HCT116 (cell line): ENCODE measurements at regions not wholly inside any gene's neighbourhood (a gene's known extent, or its start where the extent isn't known, plus 50 kb on each side); places are given as distances from the start of the nearest gene placed in this dataset.

Source experiments
- ATAC-seq: fragments of 200-7000 bp; cut with Tn5 transposase; 2 replicates; pipeline ENCODE4 v1.9.1; 2020; ENCODE audit warnings: mild to moderate bottlenecking, moderate library complexity
- BruUV-seq: library from RNA; stranded (reverse); fragments of 400-500 nt; replicated peaks from 2 replicates; lab custom pipeline; 2021; lab: Mats Ljungman, UMichigan
- CTCF ChIA-PET: fragments of 300-600 bp; sonication (Branson Sonifier 250); formaldehyde crosslinking; loops from one replicate; lab custom pipeline; 2021; ENCODE audit warnings: antibody characterized with exemption; lab: Charles Lee
- POLR2A ChIA-PET: fragments of 300-600, 350-600 bp; sonication (Branson Sonifier 250); formaldehyde crosslinking; loops from one replicate; lab custom pipeline; 2021; ENCODE audit warnings: antibody characterized with exemption; lab: Charles Lee
- RAD21 ChIA-PET, 2 experiments: fragments of 300-600 bp; sonication (Branson Sonifier 250); formaldehyde crosslinking; loops; one replicate each; lab custom pipeline; 2023; ENCODE audit warnings: low total read pairs in 2 of 2; ENCODE audit not compliant: uncharacterized antibody in 2 of 2, unreplicated experiment in 2 of 2, low non-redundant PET in 1 of 2; lab: Charles Lee
- DNase-seq: peaks from one replicate; pipeline ENCODE4 v3.0.0-alpha.2; 2010; ENCODE audit warnings: low read depth, low spot score
- H2AFZ ChIP-seq: fragments of 200-600 bp; shearing (Covaris generic), sonication (generic); 2 replicates; pipeline ENCODE4 v1.6.1; 2017; ENCODE audit warnings: low read depth, mixed run types, mixed read lengths, antibody characterized with exemption, low read length; ENCODE audit not compliant: poor library complexity, severe bottlenecking
- H3K27ac ChIP-seq: 2 replicates; pipeline ENCODE4 v1.5.1; 2012; ENCODE audit warnings: low read depth, low read length
- H3K27me3 ChIP-seq: fragments of 200-600 bp; sonication (generic); 2 replicates; pipeline ENCODE4 v1.6.1; 2016; ENCODE audit warnings: mixed run types, low read length, mixed read lengths; ENCODE audit not compliant: insufficient read depth
- H3K36me3 ChIP-seq, 2 experiments: fragments of 200-500 bp in 1 of 2; fragments of 200-600 bp in 1 of 2; sonication (Bioruptor generic) in 1 of 2; sonication (generic) in 1 of 2; 2 replicates each; pipeline versions ENCODE4 v1.5.1 to v1.6.1; 2014 to 2016; ENCODE audit warnings: low read length in 2 of 2, inconsistent platforms in 1 of 2, mixed read lengths in 1 of 2, mixed run types in 1 of 2; ENCODE audit not compliant: insufficient read depth in 2 of 2, control insufficient read depth in 1 of 2
- H3K4me1 ChIP-seq, 2 experiments: fragments of 200-600 bp in 1 of 2; sonication (generic) in 1 of 2; 2 replicates each; pipeline versions ENCODE4 v1.5.1 to v1.6.1; 2012 to 2017; ENCODE audit warnings: low read length in 2 of 2, inconsistent platforms in 1 of 2, mild to moderate bottlenecking in 1 of 2, mixed read lengths in 1 of 2, mixed run types in 1 of 2, moderate library complexity in 1 of 2; ENCODE audit not compliant: insufficient read depth in 2 of 2, control insufficient read depth in 1 of 2
- H3K4me2 ChIP-seq: fragments of 200-600 bp; sonication (generic); 2 replicates; pipeline ENCODE4 v1.6.1; 2017; ENCODE audit warnings: mixed run types, low read length, mixed read lengths
- H3K4me3 ChIP-seq, 2 experiments: fragments of 200-600 bp in 1 of 2; sonication (generic) in 1 of 2; replicated peaks in 1 of 2; 2 replicates each; pipeline ENCODE4 v1.5.1; 2011 to 2016; ENCODE audit warnings: low read length in 2 of 2, control low read depth in 1 of 2, low read depth in 1 of 2, mild to moderate bottlenecking in 1 of 2, mixed read lengths in 1 of 2, mixed run types in 1 of 2
- H3K79me2 ChIP-seq: fragments of 200-600 bp; sonication (generic); 2 replicates; pipeline ENCODE4 v1.6.1; 2017; ENCODE audit warnings: mild to moderate bottlenecking, mixed run types, low read length, moderate library complexity, mixed read lengths; ENCODE audit not compliant: insufficient read depth
- H3K9ac ChIP-seq: fragments of 200-600 bp; sonication (generic); 2 replicates; pipeline ENCODE4 v1.6.1; 2016; ENCODE audit warnings: low read length, mixed read lengths
- H3K9me2 ChIP-seq: fragments of 200-600 bp; sonication (generic), shearing (Covaris generic); 2 replicates; pipeline ENCODE4 v1.6.1; 2017; ENCODE audit warnings: mixed run types, mild to moderate bottlenecking, moderate library complexity; ENCODE audit not compliant: insufficient read depth
- H3K9me3 ChIP-seq, 2 experiments: fragments of 200-500 bp in 1 of 2; fragments of 200-600 bp in 1 of 2; sonication (Bioruptor generic) in 1 of 2; sonication (generic) in 1 of 2; 2 replicates each; pipeline ENCODE4 v1.6.1; 2014 to 2017; ENCODE audit warnings: low read length in 2 of 2, mixed read lengths in 2 of 2, inconsistent platforms in 1 of 2, low read depth in 1 of 2, mild to moderate bottlenecking in 1 of 2, mixed run types in 1 of 2, moderate library complexity in 1 of 2; ENCODE audit not compliant: control insufficient read depth in 1 of 2, insufficient read depth in 1 of 2
- H4K20me1 ChIP-seq: fragments of 200-600 bp; sonication (generic), shearing (Covaris generic); 2 replicates; pipeline ENCODE4 v1.6.1; 2017; ENCODE audit warnings: mixed run types, mild to moderate bottlenecking, moderate library complexity; ENCODE audit not compliant: insufficient read depth
- CEBPB ChIP-seq: IDR thresholded peaks from 2 replicates; pipeline ENCODE4 v1.6.1; 2012; ENCODE audit warnings: low read depth
- CTCF ChIP-seq, 3 experiments: fragments of 200-600 bp in 1 of 3; sonication (generic) in 1 of 3; IDR thresholded peaks in 2 of 3; conservative IDR thresholded peaks in 1 of 3; 2 replicates each; pipeline ENCODE4 v1.5.1; 2012 to 2017; ENCODE audit warnings: low read depth in 2 of 3, low read length in 2 of 3, antibody characterized with exemption in 1 of 3, borderline replicate concordance in 1 of 3, control low read depth in 1 of 3, mild to moderate bottlenecking in 1 of 3, mixed read lengths in 1 of 3, mixed run types in 1 of 3, moderate library complexity in 1 of 3; ENCODE audit not compliant: insufficient read depth in 1 of 3
- ELF1 ChIP-seq: IDR thresholded peaks from 2 replicates; pipeline ENCODE4 v1.6.1; 2012; ENCODE audit warnings: low read depth, borderline replicate concordance
- EZH2 ChIP-seq: fragments of 200-600 bp; sonication (generic); IDR thresholded peaks from 2 replicates; pipeline ENCODE4 v1.6.1; 2017; ENCODE audit warnings: antibody characterized with exemption, mixed run types
- EZH2phosphoT487 ChIP-seq: fragments of 200-600 bp; IDR thresholded peaks from 2 replicates; pipeline ENCODE4 v1.6.1; 2018; ENCODE audit warnings: antibody characterized with exemption, borderline replicate concordance
- JUND ChIP-seq: IDR thresholded peaks from 2 replicates; pipeline ENCODE4 v1.6.1; 2012
- RAD21 ChIP-seq: IDR thresholded peaks from 2 replicates; pipeline ENCODE4 v1.6.1; 2012; ENCODE audit warnings: low read depth, mild to moderate bottlenecking
- REST ChIP-seq: IDR thresholded peaks from 2 replicates; pipeline ENCODE4 v1.6.1; 2012; ENCODE audit warnings: low read depth
- SIN3A ChIP-seq: IDR thresholded peaks from 2 replicates; pipeline ENCODE4 v1.6.1; 2012; ENCODE audit warnings: low read depth
- SP1 ChIP-seq: IDR thresholded peaks from 2 replicates; pipeline ENCODE4 v1.6.1; 2012; ENCODE audit warnings: low read depth
- SRF ChIP-seq: IDR thresholded peaks from 2 replicates; pipeline ENCODE4 v1.6.1; 2012; ENCODE audit warnings: low read depth
- TCF7L2 ChIP-seq: IDR thresholded peaks from 2 replicates; pipeline ENCODE4 v1.7.0; 2011; ENCODE audit warnings: borderline replicate concordance, inconsistent platforms; ENCODE audit not compliant: insufficient read depth, insufficient read length; ENCODE audit errors: extremely low read depth
- YY1 ChIP-seq: IDR thresholded peaks from 2 replicates; pipeline ENCODE4 v1.6.1; 2011; ENCODE audit warnings: low read length, low read depth, moderate library complexity, mild to moderate bottlenecking; ENCODE audit not compliant: insufficient replicate concordance; ENCODE audit errors: extremely low read depth
- ZBTB33 ChIP-seq: IDR thresholded peaks from 2 replicates; pipeline ENCODE4 v1.6.1; 2011; ENCODE audit warnings: mild to moderate bottlenecking, low read length, moderate library complexity; ENCODE audit not compliant: insufficient replicate concordance; ENCODE audit errors: extremely low read depth
- ZFX ChIP-seq: fragments of 450-650 bp; IDR thresholded peaks from 2 replicates; pipeline ENCODE4 v1.6.1; 2017
- ZNF274 ChIP-seq: fragments of 200-500 bp; sonication (Bioruptor generic); IDR thresholded peaks from 2 replicates; pipeline ENCODE4 v1.6.1; 2014; ENCODE audit warnings: mild to moderate bottlenecking, low read depth, low read length, inconsistent platforms
- intact Hi-C: fragments of 100-400 bp; cut with micrococcal nuclease; formaldehyde crosslinking; loops from 2 replicates; pipeline ENCODE4 v1.10.0; 2022

- no peak for ATAC-seq
- H4K20me1 ChIP-seq = no peaks in the 10 kb centered on the region
- no peak for DNase-seq
- 0 out of 4 replicates have a peak, but pooled peaks cover 0 to 4% of the 10 kb centered on the region in 2 experiments for H3K36me3 ChIP-seq
- H2AFZ ChIP-seq = peak overlapping the region; percentile 6
- H3K9me2 ChIP-seq = no peaks in the 10 kb centered on the region
- H3K4me2 ChIP-seq = peak overlapping the region; percentile 46; the same call in 1 of the 2 replicates
- no TSS peak for BruUV-seq
- H3K4me3 ChIP-seq = no peak overlapping the region
- no peak overlapping the region for H3K9ac ChIP-seq
- TF ChIP-seq ZNF274 (no peak), SRF (no peak), ELF1 (no peak), RAD21 (no peak), CTCF (IDR thresholded peaks at IDR 0.05 in 2 of 3, conservative IDR thresholded peaks at IDR 0.05 in 1 of 3; ENCODE audit: borderline replicate concordance in 1 of 3, insufficient read depth in 1 of 3, low read depth in 2 of 3, low read length in 2 of 3) (no peak), EZH2 (no peak), CEBPB (no peak), ZFX (no peak), EZH2phosphoT487 (no peak), REST (no peak), SP1 (no peak), TCF7L2 (no peak), JUND (no peak), ZBTB33 (no peak), SIN3A (no peak), YY1 (no peak)
- TF ChIP-seq, all 23 proteins: peak for 0
- CTCF ChIA-PET = no interaction called here
- no peaks in the 10 kb centered on the region for H3K79me2 ChIP-seq
- POLR2A ChIA-PET = no interaction called here
- no peak overlapping the region for H3K27ac ChIP-seq
- intact Hi-C loops = no loop called here
- 0 out of 4 replicates have a peak, but pooled peaks cover 0 to 10% of the 10 kb centered on the region in 2 experiments for H3K9me3 ChIP-seq
- H3K27me3 ChIP-seq = no peaks in the 10 kb centered on the region
- peaks cover 15 to 34% of the 10 kb centered on the region in 2 experiments for H3K4me1 ChIP-seq
- RAD21 ChIA-PET = no interaction called here
Measured at GRCh38 chr4:41320786-41321185, 64.1 kb downstream of the UCHL1 start.
